Small intestine (tissue), 7 donors: ENCODE measurements at regions not wholly inside any gene's neighbourhood (a gene's known extent, or its start where the extent isn't known, plus 50 kb on each side); places are given as distances from the start of the nearest gene placed in this dataset.

Experiments
- DNase-seq, 2 donors: peaks; one replicate each; pipeline versions ENCODE4 v3.0.0 to v3.0.0-alpha.2; 2013
- FAIRE-seq: peaks from 2 replicates; lab custom pipeline; 2012; peaks lifted over from hg19 to GRCh38; lab: Jason Lieb, UNC
- H3K27ac ChIP-seq, 3 donors: one replicate each; pipeline ENCODE4 v1.5.1; 2013; ENCODE audit warnings: low read length in 2 of 3, mild to moderate bottlenecking in 2 of 3, control low read depth in 1 of 3, inconsistent platforms in 1 of 3, low read depth in 1 of 3, moderate library complexity in 1 of 3
- H3K27me3 ChIP-seq, 3 donors: one replicate each; pipeline ENCODE4 v1.6.1; 2013; ENCODE audit warnings: low read length in 3 of 3, inconsistent platforms in 1 of 3; ENCODE audit not compliant: control insufficient read depth in 3 of 3, insufficient read depth in 3 of 3
- H3K36me3 ChIP-seq, 3 donors: one replicate each; pipeline ENCODE4 v1.6.1; 2013; ENCODE audit warnings: low read length in 3 of 3, inconsistent platforms in 1 of 3, low read depth in 1 of 3, mild to moderate bottlenecking in 1 of 3, moderate library complexity in 1 of 3; ENCODE audit not compliant: control insufficient read depth in 3 of 3, insufficient read depth in 2 of 3
- H3K4me1 ChIP-seq, 3 donors: one replicate each; pipeline ENCODE4 v1.6.1; 2013; ENCODE audit warnings: low read length in 2 of 3, inconsistent platforms in 1 of 3, low read depth in 1 of 3, mild to moderate bottlenecking in 1 of 3, moderate library complexity in 1 of 3; ENCODE audit not compliant: control insufficient read depth in 3 of 3, insufficient read depth in 2 of 3
- H3K4me3 ChIP-seq, 3 donors: one replicate each; pipeline ENCODE4 v1.5.1; 2013; ENCODE audit warnings: low read length in 3 of 3, control low read depth in 1 of 3, inconsistent platforms in 1 of 3, low read depth in 1 of 3, mild to moderate bottlenecking in 1 of 3, moderate library complexity in 1 of 3
- H3K9me3 ChIP-seq, 2 donors: one replicate each; pipeline ENCODE4 v1.6.1; 2013; ENCODE audit warnings: low read depth in 1 of 2, low read length in 1 of 2; ENCODE audit not compliant: control insufficient read depth in 2 of 2, insufficient read depth in 1 of 2
- WGBS, 3 donors: extraction: QIAGEN DNeasy Blood & Tissue Kit; methylation state at CpG; one replicate each; pipeline ENCODE4 v1.1.7; 2013; 5-methylcytosine and 5-hydroxymethylcytosine counted together
- donor health status: healthy with polysubstance abuse.
- donor health status: control.
- donor health status: control.
- donor health status: Bipolar disorder and iron deficiency.
- donor health status: healthy.

DNA sequence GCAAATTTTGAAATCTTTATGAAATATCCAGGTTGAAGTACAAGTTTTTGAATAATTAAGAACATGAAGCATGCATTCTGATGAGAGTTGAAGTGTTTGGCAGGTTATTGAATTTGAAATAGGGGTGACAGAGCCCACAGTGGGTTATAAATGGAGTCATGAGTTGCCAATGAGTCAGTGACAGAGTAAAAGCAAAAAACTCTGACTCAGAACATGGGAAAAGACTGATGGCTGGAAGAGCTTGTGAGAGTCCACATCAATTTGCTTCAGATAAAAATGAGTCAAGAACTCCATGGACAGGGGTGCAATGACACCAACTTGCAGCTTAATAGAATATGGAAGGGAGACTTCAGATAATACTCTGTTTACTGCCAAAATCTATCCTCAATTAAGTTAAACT is 105.3 kb downstream of the SLC6A15 start:
- H3K4me1 ChIP-seq = no peaks in the 10 kb centered on the region
- FAIRE-seq = no peak

DNA sequence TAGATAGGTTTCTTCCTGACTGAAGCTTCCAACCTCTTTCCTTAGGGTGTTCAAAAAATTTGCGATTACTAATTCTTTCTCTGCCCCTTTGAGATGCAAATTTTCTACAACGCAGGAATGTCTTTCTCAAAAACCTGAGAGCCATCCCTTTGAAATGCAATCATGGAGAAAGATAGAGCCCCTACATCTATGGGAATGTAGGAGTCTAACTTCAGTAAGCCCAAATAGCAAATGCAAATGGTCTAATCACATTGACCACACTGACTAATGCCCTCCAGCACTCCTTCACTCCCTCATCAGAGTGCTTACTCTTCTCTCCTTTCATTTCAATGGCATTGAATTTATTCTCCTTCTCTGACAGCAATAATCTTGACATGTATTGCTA is 107.1 kb downstream of the SLC6A15 start:
- Histone ChIP-seq H3K4me1 (no peaks in the 10 kb centered on the region), H3K27ac (no peak overlapping the region), H3K9me3 (no peaks in the 10 kb centered on the region), H3K4me3 (no peak overlapping the region), H3K27me3 (no peaks in the 10 kb centered on the region), H3K36me3 (no peaks in the 10 kb centered on the region)
- 26 to 32% (median 28%) methylated on average over 2 of the region's 2 CpGs for WGBS, 3 donors
- no peak for FAIRE-seq
- no peak for DNase-seq

More for the DNA sequence above, 105.3 kb downstream of the SLC6A15 start:
- no peak for DNase-seq
- H3K36me3 ChIP-seq = no peaks in the 10 kb centered on the region
- H3K9me3 ChIP-seq = no peaks in the 10 kb centered on the region
- no peaks in the 10 kb centered on the region for H3K27me3 ChIP-seq
- no peak overlapping the region for H3K4me3 ChIP-seq
- no peak overlapping the region for H3K27ac ChIP-seq

DNA sequence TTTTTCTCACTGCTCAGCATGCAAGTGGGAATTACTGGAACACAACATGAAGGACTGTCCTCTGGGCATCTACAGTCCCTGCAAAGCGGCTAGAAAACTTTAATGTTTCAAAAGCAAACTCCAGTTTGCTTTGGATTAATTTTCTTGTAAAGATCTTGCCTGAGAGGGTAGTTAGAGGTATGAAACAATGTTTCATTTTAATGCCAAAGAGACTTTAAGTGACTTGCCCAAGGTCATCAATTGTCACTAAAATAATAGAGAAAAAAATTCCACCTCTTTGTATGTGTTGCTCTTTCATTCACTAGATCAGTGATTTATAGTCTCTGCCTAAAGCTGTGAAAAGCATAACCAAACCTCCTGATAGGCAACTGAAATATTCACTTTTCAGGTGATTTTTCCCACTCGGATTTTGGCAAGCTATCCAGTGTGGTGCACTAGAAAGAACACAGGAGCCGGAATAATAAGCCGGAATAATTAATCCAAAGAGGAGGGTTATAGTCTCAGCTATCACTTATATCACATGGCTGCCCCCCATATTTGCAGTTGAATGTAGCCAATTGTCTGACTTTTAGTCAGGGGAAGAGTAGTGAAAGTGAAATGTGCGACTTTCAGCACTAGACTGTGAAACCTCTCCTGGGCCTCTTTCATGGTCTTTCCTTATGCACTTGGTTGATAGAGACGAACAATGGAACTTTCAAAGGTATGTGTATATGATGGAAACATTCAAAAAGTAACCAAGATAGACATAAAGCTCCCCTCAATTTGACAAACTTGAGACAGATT is 107.7 kb downstream of the SLC6A15 start:
- Histone ChIP-seq H3K9me3 (no peaks in the 10 kb centered on the region), H3K4me3 (no peak overlapping the region), H3K27ac (no peak overlapping the region), H3K36me3 (no peaks in the 10 kb centered on the region), H3K27me3 (no peaks in the 10 kb centered on the region), H3K4me1 (no peaks in the 10 kb centered on the region)
- WGBS, 3 donors = 58 to 68% (median 64%) methylated on average over 6 of the region's 6 CpGs
- DNase-seq (no peak), FAIRE-seq (no peak)

DNA sequence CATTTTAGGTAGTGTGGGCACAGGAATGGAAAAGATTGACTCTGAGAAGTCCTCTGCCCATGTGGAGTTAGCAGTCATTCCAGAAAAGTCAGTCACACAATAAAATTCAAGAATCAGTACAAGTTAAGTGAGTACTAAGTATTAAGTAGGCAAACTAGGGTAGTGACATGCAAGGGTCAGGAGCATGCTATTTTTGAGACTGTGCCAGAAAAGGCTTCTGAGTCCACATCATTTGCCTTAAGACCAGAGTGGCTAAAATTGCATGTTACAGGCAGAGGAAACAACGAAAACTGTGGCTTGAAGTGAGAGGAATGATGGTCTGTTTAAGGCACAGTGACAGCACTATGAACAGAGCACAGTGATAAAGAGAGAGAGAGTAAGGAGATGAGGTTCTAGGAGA is 108.9 kb downstream of the SLC6A15 start:
- FAIRE-seq (no peak), DNase-seq (no peak)
- Histone ChIP-seq H3K4me1 (no peaks in the 10 kb centered on the region), H3K36me3 (no peaks in the 10 kb centered on the region), H3K27me3 (no peaks in the 10 kb centered on the region), H3K9me3 (no peaks in the 10 kb centered on the region), H3K4me3 (no peak overlapping the region), H3K27ac (no peak overlapping the region)
- WGBS, 3 donors = 20 to 32% (median 21%) methylated on average over 1 of the region's 1 CpG

DNA sequence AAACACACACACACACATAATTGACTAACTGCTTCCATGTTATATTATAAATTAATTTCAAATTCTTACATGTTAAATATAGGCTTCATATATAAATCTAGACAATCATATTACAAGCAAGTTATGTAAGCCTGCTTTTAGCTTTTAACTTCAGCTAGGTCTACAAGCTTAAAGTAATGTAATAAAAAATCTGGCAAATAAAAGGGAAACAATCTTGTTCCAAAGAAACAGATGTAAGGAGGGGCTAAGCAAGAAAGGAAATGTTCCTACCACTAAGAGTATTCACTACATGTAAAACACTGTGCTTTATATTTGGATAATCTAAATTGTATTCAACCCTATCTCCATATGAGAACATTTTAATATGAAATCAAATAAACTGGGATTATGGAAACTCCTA is 110.4 kb downstream of the SLC6A15 start:
- no peak for DNase-seq
- H3K36me3 ChIP-seq = no peaks in the 10 kb centered on the region
- FAIRE-seq = no peak
- no peak overlapping the region for H3K27ac ChIP-seq
- H3K9me3 ChIP-seq = no peaks in the 10 kb centered on the region
- H3K4me3 ChIP-seq = no peak overlapping the region
- no peaks in the 10 kb centered on the region for H3K4me1 ChIP-seq
- H3K27me3 ChIP-seq = no peaks in the 10 kb centered on the region

DNA sequence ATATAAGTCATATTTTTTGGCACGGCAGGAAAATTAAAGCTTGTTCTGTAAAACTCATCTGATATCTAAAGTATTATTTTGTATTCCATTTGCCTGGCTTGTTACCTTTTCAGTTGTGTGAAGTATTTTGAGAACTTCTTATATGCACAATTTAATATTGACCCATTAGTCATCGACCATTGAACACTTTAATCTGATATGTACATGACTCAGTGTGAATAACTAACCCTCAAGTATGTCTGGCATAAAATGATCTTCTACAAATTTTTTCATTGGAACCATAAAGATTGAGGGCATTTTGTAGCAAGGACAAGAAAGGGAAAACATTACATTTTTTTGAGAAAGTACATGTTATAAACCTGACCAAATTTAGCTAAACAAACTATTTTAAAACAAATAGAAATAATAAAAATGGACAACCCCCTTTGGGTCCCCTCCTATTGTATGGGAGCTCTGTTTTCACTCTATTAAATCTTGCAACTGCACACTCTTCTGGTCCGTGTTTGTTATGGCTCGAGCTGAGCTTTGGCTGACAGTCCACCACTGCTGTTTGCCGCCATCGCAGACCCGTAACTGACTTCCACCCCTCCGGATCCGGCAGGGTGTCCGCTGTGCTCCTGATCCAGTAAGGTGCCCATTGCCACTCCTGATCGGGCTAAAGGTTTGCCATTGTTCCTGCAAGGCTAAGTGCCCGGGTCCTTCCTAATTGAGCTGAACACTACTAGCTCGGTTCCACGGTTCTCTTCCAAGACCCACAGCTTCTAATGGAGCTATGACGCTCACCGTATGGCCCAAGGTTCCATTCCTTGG is 118.8 kb downstream of the SLC6A15 start:
- 81 to 84% (median 82%) methylated on average over 16 of the region's 16 CpGs for WGBS, 3 donors
- no peak for FAIRE-seq

DNA sequence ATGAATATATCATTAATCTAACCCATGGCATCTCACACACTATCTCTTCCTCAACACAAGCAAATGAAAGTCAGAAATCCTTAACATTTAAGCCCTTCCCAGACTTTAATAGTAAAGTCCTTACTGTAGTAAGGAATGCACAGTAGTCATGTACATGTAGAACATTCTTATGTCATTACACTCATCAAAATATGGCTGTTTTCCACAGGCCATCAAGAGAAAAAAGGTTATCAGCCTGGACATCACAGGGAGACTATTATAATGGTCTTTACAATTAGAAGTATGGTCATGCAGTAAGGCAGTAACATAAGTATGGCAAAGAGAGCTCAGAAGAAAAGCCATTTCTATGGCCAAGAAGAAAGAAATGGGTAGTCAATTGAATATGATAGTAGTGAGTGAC is 121.2 kb downstream of the SLC6A15 start:
- Histone ChIP-seq H3K4me1 (no peaks in the 10 kb centered on the region), H3K27ac (no peak overlapping the region), H3K36me3 (no peaks in the 10 kb centered on the region), H3K4me3 (no peak overlapping the region), H3K9me3 (no peaks in the 10 kb centered on the region), H3K27me3 (no peaks in the 10 kb centered on the region)
- DNase-seq = no peak
- FAIRE-seq = no peak

More for the DNA sequence above, 118.8 kb downstream of the SLC6A15 start:
- Histone ChIP-seq H3K27me3 (no peaks in the 10 kb centered on the region), H3K9me3 (no peaks in the 10 kb centered on the region), H3K27ac (no peak overlapping the region), H3K4me1 (no peaks in the 10 kb centered on the region), H3K4me3 (no peak overlapping the region), H3K36me3 (no peaks in the 10 kb centered on the region)
- no peak for DNase-seq

DNA sequence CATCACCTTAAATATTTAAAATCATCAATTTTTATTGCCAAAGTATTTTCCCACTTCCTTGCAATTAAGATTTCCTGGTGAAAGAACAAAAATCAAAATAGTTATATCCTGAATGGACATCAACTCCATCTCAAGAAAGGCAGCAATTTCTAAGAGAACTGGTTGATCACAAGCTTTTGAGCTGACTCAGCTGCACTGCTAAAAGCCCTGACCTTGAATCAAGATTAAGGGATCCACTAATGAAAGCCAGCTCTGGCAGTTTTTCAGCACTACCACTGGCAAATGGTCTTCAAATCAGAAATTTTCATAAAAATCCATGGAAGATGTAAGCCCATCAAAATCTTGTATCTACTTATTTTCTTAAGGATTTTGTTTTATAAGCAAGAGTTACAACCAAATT is 123.4 kb downstream of the SLC6A15 start:
- Histone ChIP-seq H3K9me3 (no peaks in the 10 kb centered on the region), H3K4me3 (no peak overlapping the region), H3K4me1 (no peaks in the 10 kb centered on the region), H3K27ac (no peak overlapping the region), H3K36me3 (no peaks in the 10 kb centered on the region), H3K27me3 (no peaks in the 10 kb centered on the region)
- DNase-seq (no peak), FAIRE-seq (no peak)
